ENCODE measurements at regions not wholly inside any gene's neighbourhood (a gene's known extent, or its start where the extent isn't known, plus 50 kb on each side); places are given as distances from the start of the nearest gene placed in this dataset.

DNA sequence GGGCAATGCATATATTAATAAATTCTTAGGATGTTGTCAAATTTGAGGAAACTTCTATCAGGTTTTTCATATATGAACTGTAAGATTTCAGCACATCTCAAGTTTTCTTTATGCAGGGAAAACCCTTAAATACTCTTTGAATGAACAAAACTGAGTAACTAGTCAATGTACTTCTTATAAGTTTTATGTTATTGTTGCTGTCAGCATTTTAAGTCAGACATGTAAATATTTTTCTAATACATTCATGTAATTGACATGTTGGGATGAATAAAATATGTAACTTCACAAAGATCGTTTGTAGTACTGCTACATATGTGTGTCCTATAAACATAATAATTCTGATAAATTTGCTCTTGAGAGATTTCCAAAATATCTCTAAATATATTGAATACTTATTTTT, 109.6 kb downstream of the BMP4 start:
- TF ChIP-seq, protein P1, sequence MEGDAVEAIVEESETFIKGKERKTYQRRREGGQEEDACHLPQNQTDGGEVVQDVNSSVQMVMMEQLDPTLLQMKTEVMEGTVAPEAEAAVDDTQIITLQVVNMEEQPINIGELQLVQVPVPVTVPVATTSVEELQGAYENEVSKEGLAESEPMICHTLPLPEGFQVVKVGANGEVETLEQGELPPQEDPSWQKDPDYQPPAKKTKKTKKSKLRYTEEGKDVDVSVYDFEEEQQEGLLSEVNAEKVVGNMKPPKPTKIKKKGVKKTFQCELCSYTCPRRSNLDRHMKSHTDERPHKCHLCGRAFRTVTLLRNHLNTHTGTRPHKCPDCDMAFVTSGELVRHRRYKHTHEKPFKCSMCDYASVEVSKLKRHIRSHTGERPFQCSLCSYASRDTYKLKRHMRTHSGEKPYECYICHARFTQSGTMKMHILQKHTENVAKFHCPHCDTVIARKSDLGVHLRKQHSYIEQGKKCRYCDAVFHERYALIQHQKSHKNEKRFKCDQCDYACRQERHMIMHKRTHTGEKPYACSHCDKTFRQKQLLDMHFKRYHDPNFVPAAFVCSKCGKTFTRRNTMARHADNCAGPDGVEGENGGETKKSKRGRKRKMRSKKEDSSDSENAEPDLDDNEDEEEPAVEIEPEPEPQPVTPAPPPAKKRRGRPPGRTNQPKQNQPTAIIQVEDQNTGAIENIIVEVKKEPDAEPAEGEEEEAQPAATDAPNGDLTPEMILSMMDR (IDR thresholded peaks at IDR 0.05; ENCODE audit: insufficient read depth, low read depth, low read length) = no peak
- DNase-seq (ENCODE audit: low read depth) = no peak
- CTCF ChIA-PET = no interaction called here
- Histone ChIP-seq H3K27me3 (ENCODE audit: control insufficient read depth, insufficient read depth, low read length) (no peaks in the 10 kb centered on the region), H3K4me3 (ENCODE audit: low read depth, low read length) (no peak overlapping the region), H3K36me3 (ENCODE audit: control insufficient read depth, insufficient read depth, low read length) (no peaks in the 10 kb centered on the region)
- POLR2A ChIA-PET = no interaction called here

DNA sequence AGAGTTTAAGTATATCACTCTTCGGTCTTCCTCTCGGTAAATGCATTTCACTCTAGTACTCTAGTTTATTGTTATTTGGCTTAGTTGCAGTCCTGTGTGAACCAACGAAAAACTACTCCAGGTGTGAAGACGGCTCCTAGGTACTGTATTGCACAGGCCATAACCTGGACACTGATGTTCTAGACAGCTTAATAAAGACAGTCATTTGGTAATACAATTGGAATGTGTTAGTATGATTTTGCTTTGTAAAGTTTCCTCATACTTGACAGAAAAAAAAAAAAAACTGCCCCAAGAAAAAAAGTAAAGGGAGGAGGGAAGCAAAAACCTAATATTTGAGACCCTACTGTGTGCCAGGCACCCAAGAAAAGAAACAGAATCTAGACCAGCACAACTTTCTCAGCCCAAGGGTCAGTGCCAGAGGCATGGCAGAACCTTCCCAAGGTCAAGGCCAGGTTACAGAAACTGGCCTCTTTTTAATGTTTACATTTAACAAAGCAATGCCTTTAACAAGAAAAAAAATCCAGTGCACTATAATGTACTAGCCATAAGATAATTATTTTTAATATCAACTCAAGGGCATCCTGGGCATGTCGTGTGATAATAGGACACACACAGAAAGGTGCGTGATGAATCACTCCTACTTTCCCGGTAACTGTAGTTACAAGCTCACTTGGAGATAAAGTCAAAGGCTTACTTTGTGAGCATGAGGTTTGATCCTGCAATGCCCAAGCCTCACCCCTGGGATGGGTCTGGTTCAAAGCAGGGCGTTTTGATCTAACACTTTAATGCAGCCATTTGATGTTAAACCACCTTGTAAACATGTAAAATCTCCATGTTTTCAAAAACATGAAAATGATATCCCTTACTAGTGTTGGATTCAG, 110.6 kb downstream of the BMP4 start:
- ChIA-PET CTCF (interaction anchor here (0.6 kb wide), 1 partner anchor 153 kb away, joined by 3 read pairs; no protein-coding TSS in a partner anchor), POLR2A (interaction anchor here (0.7 kb wide), 1 partner anchor 76 kb away, joined by 9 read pairs; no protein-coding TSS in a partner anchor)
- Histone ChIP-seq H3K4me3 (ENCODE audit: low read depth, low read length) (no peak overlapping the region), H3K36me3 (ENCODE audit: control insufficient read depth, insufficient read depth, low read length) (no peaks in the 10 kb centered on the region), H3K27me3 (ENCODE audit: control insufficient read depth, insufficient read depth, low read length) (no peaks in the 10 kb centered on the region)
- TF ChIP-seq, protein P1 (IDR thresholded peaks at IDR 0.05; ENCODE audit: insufficient read depth, low read depth, low read length) = no peak
- no peak for DNase-seq (ENCODE audit: low read depth)

DNA sequence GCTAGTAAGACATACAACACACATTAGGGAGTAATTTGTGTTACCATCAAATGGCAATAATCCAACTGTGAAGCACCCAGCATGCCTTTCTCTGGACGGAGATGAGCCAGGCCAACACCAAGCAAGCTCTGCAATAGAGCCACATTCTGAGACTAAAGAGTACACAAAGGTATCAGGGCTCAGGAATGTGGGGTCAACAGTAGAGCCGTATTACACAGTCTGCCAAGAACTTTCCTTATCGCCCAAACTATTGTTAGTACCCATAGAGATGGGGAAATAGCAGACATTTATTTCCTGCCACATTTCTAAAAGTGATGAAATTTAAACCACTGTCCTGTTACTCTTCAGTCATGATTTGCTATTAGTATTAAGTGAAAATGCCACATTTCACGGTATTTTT, 113.7 kb downstream of the BMP4 start:
- TF ChIP-seq, protein P1 (IDR thresholded peaks at IDR 0.05; ENCODE audit: insufficient read depth, low read depth, low read length) = no peak
- no peak overlapping the region for H3K4me3 ChIP-seq (ENCODE audit: low read depth, low read length)
- no peaks in the 10 kb centered on the region for H3K36me3 ChIP-seq (ENCODE audit: control insufficient read depth, insufficient read depth, low read length)
- POLR2A ChIA-PET = no interaction called here
- DNase-seq (ENCODE audit: low read depth) = no peak
- H3K27me3 ChIP-seq (ENCODE audit: control insufficient read depth, insufficient read depth, low read length) = no peaks in the 10 kb centered on the region
- CTCF ChIA-PET = no interaction called here

DNA sequence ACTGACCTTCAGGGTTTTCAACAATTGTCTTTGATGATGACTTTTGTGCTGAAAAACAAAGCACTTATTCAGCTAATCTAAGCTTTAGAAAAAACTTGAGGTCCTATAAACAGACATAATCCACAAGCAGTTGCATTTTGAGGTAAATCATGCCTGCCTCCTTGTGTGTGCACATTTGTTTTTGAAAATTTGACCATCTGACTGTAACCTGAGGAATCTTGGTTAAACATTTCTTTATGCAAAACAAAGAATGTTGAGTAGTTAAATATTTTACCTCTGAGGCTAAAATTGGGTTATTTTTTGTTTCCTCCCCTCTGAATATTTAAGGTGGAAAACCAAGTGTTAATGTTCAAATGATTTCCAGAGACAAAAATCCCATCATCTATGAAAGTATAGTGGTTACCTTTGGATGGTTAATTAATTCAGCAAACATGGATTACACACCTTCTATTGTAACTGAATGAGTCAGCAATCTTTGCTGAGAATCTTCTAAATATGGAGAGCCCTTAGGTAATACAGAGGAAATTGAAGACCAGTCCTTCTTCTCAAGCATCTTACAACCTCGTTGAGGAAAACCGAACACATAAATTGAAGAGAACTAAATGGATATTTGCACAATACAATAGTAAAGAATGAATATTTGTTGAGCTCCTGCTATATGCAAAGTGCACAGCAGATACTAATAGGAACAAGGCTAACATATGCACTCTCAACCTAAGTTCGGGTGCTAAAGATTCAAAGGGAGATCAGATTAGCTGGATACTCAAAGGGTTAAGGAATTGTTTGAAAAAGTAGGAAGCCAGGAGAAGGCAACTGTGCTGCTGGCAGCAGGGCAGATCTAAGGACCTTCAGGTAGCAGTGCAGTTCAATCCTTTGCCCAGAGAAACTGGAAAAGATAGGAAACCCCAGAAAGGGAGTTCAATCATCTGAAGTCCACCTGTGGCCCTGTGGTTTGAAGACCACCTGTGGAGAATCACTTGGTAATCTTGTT, 115.2 kb downstream of the BMP4 start:
- DNase-seq (ENCODE audit: low read depth) = no peak
- no peaks in the 10 kb centered on the region for H3K36me3 ChIP-seq (ENCODE audit: control insufficient read depth, insufficient read depth, low read length)
- ChIA-PET POLR2A (no interaction called here), CTCF (no interaction called here)
- H3K4me3 ChIP-seq (ENCODE audit: low read depth, low read length) = no peak overlapping the region
- no peaks in the 10 kb centered on the region for H3K27me3 ChIP-seq (ENCODE audit: control insufficient read depth, insufficient read depth, low read length)
- TF ChIP-seq, protein P1 (IDR thresholded peaks at IDR 0.05; ENCODE audit: insufficient read depth, low read depth, low read length) = no peak

DNA sequence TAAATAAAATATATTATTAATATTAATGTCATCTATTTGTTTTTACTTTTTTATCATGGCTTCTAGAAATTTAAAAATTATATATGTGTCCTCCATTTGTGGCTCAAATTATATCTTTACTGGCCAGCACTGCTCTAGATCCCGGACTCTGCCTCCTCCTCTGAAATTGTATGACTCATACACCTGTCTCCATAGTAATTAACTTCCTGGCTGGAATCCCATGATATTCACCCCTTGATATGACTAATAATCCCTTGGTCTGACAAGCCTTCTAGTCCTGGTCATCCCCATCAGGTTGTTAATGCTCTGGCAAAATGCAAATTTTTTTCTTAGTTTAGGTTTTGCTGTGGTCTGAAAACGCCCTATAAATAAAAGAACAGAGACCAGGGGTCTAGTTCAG, 116.2 kb downstream of the BMP4 start:
- no peak overlapping the region for H3K4me3 ChIP-seq (ENCODE audit: low read depth, low read length)
- no peaks in the 10 kb centered on the region for H3K36me3 ChIP-seq (ENCODE audit: control insufficient read depth, insufficient read depth, low read length)
- no peaks in the 10 kb centered on the region for H3K27me3 ChIP-seq (ENCODE audit: control insufficient read depth, insufficient read depth, low read length)
- no peak for DNase-seq (ENCODE audit: low read depth)
- CTCF ChIA-PET = no interaction called here
- POLR2A ChIA-PET = no interaction called here
- TF ChIP-seq, protein P1 (IDR thresholded peaks at IDR 0.05; ENCODE audit: insufficient read depth, low read depth, low read length) = no peak

Measured in BJ (cell line).